GM19438 (cell line): ENCODE measurements at regions not wholly inside any gene's neighbourhood (a gene's known extent, or its start where the extent isn't known, plus 50 kb on each side); places are given as distances from the start of the nearest gene placed in this dataset.
A peak's percentile ranks its signal among the peaks of the same experiment; 100 is the strongest.

ENCODE experiments used
- ATAC-seq: cut with Tn5 transposase; IDR thresholded peaks from one replicate; pipeline ENCODE4 v1.9.1; 2021; ENCODE audit warnings: low read depth; ENCODE audit not compliant: unreplicated experiment

DNA sequence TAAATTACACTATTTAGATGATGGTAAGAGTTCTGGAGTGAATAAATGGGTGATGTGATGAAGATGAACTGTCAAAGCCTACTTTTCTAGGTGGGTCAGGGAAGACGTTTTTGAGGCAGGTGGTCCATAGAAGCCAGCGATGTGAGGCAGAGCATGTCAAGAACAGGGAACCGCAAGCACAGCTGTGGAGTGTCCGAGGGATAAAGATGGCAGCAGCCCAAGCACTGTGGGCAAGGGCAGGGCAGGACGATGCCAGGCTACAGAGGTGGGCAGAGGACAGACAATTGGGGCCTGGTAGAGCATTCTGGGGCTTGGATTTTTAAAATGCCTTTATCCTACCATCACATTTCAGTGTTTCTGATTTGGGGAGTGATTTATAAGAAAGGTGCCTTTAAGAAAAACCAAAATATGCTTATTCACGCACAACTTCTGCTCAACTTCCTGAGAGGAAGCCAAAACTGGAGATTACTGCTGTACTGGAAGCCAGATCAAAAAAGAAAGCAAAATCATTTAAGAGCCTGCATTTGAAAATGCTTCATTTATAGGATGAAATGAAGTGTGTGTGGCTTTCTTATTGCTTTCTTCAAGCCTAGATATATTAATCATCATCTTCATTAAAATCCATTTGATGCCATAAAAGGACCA, 119.0 kb upstream of the WDR17 start:
- no peak for ATAC-seq

DNA sequence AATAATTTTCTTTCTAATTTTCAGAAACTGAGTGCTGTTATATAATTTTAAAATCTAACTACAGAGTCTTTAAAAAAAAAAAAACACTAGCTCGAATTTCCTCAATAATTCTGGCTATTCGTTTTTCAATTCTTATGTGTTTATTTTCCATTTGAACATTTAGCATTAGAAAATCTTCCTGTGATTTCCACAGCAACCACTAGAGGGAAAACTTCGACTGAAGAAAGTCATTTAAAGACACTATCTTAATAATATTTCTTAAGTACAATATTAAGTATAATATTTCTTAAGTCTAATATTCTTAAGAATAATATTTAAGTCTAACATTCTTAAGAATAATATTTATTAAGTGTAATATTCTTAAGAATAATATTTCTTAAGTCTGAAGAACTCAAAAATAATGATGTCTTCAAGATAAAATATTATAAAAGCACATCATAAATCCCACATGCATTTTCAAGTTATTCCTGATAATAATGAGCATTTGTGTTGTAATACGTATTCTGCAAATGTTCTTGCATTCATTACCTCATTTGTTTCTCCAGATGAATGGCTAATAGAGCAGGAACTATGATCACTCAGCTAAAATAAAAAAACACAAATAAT, 118.4 kb upstream of the WDR17 start:
- no peak for ATAC-seq

DNA sequence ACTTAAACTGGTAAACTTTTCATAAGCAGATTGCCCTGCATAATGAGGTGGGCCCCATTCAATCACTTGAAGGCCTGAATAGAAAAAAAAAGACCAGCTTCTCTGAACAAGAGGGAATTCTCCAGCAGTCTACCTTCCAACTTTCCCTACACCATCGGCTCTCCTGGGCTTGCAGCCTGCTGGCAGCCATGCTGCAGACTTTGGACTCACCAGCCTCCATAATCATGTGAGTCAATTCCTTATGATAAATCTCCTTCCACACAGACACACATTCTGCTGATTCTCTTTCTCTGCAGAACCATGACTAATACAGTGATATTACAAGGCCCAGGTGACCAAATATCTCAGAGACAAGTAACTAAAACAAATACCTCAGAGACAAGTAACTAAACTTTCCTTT, 113.8 kb upstream of the WDR17 start:
- no peak for ATAC-seq

DNA sequence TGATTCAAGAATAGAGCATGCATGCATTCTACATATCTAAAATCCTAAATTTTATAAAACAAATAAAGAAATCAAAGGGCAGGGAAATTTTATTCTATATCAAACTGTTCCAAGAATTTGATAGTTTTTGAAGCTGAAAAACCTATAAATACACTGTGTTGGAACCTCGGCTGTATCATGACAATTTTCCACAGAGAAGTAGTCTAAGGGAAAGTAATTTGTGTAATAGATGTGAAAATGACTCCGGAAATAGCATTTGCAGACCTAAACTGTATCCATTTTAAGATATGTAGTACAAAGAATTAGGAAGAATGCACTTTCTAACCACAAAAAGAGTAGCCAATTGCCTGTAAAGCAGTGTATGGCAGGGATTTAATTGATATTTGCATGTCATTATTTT, 112.5 kb upstream of the WDR17 start:
- ATAC-seq = no peak

DNA sequence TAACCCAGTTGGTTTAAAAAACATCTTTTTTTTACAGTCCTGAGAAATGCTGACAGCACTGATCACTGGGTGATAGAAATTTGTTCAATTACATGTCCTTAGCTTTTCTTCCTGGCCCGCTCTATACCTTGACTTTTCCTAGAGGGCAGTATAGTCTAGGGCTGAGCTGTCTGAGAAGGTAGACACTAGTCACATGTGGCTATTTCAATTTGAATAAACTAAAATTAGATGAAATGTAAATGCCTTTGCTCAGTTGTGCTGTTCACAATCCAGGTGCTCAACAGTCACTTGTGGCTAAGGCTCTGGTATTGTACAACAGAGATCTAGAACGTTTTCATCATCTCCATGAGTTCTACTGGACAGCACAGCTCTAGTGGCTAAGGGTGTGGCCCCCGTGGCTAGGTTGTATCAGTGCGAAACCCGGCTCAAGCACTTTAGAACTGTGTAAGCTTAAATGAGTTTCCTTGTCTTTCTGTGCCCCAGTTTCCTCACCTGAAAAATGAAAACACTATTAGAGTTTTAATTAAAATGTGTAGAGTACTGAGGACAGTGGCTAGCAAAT, 111.6 kb upstream of the WDR17 start:
- peak; percentile 77 for ATAC-seq

DNA sequence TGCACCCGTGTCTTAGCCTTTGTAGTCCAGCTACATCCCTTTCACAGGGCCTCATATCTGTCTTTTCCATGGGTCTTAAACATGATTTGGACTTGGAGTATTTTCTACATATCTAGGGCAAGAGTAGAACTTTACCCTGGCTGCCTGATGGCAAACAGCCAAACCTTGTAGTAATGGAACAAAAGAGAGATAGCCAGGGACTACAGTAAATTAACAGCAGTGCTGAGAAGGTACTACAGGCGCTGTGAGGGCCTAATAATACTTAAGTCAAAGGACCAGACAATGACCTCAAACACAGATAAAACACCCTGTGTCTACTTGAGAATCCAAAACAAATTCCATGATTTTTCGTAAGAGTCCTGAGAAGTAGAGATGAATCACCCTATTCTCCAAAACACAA, 111.0 kb upstream of the WDR17 start:
- ATAC-seq = no peak

DNA sequence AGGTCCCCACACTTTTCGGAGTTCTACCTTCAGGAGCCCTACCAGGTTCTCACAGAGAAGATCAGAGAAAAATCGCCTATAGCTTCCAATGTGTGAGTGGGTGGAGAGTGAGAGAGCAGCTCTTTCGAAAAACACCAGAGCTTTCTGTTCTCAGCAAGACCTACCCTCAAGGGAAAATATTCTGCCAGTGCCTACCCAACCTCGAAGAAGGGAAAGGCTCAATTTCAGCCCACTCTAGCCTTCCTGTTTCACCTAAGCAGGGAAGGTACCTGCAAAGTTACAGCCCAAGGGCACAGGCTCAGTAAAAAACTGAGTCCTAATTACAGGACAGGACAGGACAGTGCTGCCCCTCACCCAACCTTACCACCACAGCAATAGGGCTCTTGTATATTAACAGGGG, 104.0 kb upstream of the WDR17 start:
- peak; percentile 46 for ATAC-seq

DNA sequence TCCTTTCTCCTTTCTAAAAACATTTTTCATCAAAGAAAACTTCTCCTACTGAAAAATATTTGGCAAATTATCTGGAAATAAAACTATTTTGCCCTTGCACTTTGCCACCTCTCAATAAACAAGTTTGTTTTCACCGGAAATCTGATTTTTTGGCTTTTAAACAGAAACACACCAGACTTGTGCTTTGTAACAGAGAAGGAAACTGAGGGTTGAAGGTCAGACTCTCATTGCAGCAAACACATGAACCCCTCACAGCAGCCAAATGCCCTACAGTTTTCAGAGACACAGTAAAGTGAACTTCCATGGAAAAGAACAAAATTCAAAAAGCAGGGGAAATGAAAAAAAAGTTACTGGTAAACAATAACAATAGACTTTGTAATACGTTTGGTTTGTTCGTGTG, 95.6 kb upstream of the WDR17 start:
- ATAC-seq = no peak

DNA sequence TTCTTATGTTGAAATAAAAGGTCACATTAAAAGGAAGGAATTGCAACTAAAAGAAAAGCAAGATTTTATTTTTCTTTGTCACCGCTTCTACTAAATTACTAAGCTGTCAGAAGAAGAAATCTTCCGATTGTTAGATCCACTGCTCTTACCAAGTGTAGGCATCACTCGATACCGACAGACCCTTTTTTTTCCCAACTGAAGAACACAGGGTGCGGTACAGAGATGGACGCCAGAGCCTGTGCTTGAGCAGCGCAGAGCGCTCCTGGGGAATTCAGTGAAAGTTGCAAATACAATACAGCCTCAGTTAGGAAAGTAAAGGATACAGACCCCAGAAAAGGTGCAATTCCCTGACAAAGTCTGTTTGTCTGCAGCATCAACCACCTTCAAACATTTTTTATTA, 94.9 kb upstream of the WDR17 start:
- ATAC-seq = no peak

DNA sequence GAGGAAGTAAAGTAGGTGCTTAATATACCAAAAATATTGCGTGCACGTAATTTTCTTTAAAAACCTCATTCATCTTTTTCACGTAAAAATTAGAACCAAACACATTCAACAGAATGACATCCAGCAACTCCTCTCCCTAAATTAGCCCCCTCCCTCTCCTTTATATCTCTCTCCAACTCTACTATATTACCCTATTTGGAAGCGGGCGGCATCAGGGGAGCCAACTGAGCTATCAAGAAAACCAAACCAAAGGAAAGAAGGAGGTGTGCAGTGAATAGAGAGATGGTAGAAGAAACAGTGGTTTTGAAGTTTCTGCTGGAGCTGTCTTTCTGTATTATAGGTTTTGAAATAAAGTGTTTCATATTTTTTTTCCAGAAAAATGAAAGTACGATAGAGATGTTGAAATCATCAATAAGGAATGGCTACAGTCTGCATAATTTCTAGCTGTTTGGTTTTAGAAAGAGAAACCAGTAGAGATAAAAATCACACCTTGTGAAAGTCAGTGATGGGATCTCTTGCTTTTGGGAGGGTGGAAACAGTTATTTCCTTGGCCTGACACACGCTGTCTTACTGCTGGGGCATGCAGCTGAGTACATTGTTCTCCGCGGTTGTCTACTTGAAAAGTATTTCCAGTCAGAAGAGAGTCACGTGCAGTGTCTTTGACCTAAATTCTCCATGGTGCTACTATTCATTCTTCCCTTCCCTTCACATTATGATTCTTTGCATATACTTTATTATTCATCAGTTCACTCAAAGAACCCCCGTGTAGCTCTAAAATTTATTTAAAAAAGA, 94.1 kb upstream of the WDR17 start:
- ATAC-seq = no peak

DNA sequence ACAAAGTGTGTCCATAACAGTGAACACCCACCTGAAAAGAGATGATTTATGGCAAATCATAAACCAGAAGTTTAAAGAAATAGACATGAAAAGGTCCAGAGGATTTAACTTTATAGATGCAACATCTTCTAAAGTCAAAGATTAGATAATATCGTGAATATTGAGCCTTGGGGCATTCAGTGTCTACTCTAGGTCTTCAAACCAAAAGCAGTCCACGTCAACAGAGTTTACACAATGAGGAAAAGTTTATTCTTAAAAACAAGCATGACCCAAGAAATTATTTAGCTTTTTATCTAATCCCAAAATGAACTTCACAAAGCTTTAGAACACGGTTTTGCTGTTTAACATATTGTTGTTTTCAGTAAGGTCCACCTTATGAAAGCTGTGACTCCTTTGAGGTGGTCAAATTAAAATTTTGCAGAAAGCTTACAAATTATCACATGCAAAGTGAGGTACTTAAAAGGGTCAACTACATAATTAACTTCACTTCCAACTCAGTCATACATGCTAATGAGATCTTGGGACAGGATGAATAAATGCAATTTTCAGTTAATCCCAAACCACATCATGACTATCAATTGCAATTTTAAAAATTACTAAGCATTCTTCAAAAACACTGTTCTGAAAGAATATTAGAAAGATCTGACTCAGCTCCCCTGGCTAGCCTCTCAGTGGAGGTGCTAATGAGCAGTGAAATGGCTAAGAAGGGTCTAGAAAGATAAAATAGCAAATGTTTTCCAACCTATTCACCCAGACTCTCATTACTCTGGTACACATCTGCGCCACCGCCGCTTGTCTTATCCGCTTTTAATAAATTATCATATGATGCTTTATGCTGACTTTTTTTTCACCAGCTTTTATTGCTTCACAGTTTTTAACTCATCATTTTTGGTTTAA, 92.4 kb upstream of the WDR17 start:
- ATAC-seq = no peak

DNA sequence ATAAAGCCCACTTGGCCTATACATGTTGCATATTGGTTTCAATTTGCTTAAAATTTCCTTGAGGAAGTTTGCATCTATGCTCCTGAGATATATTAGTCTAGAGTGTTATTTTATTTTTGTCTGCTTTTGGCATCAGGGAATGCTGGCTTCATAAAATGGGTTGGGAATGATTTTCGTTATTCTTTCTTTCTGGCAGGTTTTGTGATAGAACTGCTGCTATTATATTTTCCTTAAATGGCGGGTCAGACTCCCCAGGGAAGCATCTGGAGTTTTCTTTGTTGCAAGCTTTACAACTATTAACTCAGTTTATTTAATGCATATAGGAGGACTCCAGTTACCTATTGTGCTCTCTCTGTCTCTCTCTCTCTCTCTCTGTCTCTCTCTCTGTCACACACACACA, 82.0 kb upstream of the WDR17 start:
- ATAC-seq = no peak

DNA sequence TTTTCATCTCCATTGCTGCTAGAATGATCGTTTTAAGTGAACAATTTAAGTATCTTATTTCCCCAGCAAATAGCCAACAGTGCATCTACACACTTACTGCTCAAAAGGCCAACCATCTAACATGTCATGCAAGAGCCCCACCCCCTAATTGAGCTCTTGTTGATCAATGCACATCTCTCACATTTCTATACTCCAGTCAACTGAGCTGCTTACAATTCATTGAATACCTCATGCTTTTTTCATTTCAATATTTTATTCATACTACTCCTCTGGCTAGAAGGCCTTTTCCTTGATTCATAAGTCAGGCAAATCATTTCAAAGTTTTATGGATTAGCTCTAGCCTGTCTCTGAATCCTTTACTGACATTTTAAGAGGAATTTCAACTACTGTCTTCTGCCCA, 79.0 kb upstream of the WDR17 start:
- no peak for ATAC-seq

DNA sequence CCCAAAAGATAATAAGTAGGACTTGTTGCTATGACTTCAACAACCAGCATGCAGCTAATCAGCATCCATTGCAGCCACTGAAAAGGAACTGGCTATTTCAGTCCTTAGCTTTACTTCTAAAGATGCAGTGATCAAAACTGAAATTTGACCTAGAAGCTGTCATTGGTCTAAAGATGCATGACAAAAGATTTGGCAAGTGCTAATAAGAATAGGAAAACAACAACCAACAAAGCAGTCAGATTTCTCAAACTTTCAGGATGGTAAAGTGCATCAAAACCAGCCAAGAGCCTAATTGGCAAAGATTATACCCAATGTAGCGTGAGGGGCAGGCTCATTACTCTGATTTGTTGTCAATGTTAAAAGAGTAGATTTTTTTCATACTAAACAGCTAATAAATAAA, 77.1 kb upstream of the WDR17 start:
- ATAC-seq = no peak

DNA sequence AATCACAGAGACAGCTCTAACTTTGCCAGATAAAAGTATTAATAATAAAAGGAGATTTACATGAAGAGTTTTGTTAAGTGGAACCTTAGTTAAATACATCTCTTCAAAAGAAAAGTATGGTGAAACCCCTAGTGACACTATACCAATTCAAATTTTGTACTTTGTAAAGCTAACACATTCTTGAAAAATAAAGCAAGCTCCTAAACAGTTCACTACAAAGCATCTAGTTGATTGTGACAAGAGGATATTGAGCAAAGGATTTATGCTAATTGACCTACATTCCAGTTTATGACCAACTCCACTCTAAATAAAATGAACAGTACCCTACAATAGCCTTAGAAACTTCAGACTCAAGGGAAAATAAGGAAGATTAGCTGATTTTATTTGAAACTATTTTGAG, 69.4 kb upstream of the WDR17 start:
- no peak for ATAC-seq

DNA sequence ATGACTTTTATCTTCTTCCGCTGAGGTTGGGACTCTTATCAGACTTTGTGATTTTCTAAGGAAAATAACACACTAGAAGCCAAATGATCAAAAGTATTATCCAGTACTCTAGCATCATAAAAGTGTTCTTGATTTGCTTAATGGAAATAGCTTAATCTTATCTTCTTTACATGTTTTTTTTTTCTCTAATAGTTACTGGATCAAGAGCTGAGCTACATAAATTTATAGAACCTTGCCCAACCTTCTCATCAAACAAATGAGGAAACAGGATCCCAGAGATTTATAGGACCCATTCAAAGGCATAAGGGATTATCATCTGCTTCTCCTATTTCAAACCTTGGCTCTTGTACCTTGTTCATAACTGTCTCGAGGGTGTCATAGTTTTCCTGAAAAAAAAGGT, 68.3 kb upstream of the WDR17 start:
- no peak for ATAC-seq

DNA sequence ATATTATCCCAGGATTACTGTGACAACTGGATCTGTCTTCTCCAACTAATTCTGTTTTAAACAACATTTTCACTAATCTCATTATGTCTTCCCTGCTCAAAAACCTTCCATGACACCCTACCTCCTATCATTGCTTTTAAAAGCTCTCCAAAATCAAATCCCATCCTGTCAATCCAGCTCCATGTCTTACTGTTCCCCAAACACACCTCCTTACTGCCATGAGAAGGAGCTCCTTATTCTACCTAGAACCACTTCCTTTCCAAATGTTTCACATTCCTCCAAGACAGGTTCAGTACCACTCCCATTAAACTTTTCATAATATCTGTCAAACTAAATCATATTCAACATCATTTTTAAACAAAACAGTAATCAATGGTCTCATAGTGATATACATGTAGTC, 66.9 kb upstream of the WDR17 start:
- ATAC-seq = no peak

DNA sequence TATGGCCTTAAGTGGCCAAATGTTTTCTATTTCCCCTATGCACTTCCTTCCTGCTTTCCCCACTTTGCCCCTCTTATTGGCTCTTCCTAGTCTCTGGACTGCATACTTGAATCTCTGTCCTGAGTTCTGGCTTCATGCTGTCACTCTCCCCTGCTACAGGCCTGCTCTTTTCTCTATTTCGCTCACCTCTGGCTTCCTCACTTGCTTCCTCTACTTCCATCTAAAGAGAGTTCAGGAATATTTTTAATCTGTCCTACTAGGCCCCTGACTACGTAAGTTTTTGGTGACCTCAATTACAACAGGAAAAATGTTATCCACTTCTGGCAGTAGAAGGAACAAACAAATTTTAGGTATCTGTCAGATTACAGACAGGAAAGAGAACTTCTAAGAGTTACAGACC, 65.7 kb upstream of the WDR17 start:
- ATAC-seq = no peak

DNA sequence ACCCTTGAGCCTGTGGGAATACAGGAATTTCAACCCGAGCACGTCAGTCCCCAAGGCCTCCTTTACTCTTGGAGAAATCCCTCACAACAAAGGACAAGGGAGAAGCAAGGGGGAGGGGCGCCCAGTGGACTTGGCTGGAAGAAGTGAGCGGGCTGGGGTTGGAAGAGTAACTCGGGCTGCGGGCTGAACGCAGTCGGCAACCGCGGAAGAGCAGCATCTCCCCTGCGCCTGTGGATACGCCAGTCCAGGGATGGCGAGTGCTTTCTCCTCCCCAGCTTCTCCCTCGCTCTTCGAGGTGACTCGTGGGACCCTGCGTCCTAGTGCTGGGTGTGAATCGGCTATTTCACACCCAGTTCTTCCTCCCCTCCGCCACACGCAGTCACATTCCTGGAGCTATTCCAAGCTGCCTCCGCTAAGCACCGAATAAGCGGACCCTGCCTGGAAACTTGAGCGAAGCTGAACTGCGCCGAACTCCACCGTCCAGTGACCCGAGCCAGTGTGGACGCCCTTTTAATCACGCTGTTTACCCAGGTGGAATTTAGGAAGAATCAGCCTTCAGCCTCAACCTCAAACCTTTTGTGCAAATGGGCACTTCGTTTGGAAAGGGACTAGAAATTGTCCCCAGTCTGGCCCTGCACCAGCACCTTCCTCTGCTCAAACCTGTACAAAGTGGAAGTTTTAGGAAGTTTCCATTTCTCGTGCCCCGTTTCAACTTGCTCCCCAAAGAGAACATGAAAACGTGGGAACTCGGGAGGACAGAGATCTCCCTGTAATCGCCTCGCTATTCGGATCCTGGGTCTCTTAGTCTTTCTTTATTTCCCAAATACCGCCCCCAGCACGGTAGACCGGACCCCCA, 64.3 kb upstream of the WDR17 start:
- ATAC-seq = peak; percentile 18
